ENCODE measurements at regions not wholly inside any gene's neighbourhood (a gene's known extent, or its start where the extent isn't known, plus 50 kb on each side); places are given as distances from the start of the nearest gene placed in this dataset.

DNA sequence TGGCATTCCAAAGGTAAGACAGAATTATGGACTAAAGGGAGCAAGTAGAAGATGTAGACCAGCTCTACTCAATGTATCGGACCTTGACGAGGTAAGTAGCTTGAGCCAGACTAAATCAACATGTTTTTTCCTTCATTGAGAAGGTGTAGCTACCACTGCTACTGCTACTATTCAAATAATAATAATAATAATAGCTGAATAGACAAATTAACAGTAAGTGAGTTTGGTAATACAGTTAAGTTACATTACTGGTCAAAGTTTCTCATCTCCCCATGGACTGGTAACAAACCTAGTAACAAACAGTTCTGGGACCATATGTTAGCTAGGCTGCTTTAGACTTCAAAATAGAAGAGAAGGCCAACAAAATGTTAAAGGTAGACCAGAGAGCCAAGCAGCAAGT is 609.2 kb downstream of the TLE1 start:
- intact Hi-C loops (cut with DNase I), result no loop called here
- H3K4me3 ChIP-seq, result no peak overlapping the region
- no peak for DNase-seq
- peaks cover 7 to 10% of the 10 kb centered on the region in 2 donors for H3K4me1 ChIP-seq (replicated peaks in 1 of 2)
- WGBS, 4 donors, result 83 to 93% (median 88%) methylated on average over 2 of the region's 2 CpGs
- TF ChIP-seq, protein P1, sequence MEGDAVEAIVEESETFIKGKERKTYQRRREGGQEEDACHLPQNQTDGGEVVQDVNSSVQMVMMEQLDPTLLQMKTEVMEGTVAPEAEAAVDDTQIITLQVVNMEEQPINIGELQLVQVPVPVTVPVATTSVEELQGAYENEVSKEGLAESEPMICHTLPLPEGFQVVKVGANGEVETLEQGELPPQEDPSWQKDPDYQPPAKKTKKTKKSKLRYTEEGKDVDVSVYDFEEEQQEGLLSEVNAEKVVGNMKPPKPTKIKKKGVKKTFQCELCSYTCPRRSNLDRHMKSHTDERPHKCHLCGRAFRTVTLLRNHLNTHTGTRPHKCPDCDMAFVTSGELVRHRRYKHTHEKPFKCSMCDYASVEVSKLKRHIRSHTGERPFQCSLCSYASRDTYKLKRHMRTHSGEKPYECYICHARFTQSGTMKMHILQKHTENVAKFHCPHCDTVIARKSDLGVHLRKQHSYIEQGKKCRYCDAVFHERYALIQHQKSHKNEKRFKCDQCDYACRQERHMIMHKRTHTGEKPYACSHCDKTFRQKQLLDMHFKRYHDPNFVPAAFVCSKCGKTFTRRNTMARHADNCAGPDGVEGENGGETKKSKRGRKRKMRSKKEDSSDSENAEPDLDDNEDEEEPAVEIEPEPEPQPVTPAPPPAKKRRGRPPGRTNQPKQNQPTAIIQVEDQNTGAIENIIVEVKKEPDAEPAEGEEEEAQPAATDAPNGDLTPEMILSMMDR (IDR thresholded peaks at IDR 0.05), result no peak
- no peak for TF ChIP-seq POLR2A (IDR thresholded peaks at IDR 0.05)
- H3K9me3 ChIP-seq (replicated peaks in 1 of 3), result no peaks in the 10 kb centered on the region
- no peak overlapping the region for H3K27ac ChIP-seq
- no peaks in the 10 kb centered on the region for H3K27me3 ChIP-seq
- no peaks in the 10 kb centered on the region for H3K36me3 ChIP-seq (replicated peaks in 1 of 2)

DNA sequence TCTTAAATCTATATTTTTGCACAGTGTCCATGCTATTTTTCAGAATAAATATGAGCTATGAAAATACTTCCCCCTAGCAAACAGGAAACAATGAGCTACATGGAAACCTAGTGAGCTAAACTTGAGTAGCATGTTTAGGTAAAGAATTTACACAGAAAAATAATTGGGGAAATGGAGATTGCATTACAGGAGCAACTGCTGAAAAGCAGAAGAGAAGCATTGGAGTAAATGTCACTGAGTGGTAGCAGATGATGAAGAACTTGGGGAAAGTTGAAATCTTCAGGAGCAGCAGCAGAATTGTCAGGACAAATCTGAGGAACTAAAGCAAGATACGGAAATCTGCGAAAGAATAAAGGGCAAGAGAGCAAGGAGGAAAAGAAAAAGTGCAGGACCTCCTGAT is 610.3 kb downstream of the TLE1 start:
- intact Hi-C loops (cut with DNase I), result no loop called here
- H3K4me1 ChIP-seq (replicated peaks in 1 of 2), result peaks cover 7% of the 10 kb centered on the region in 2 donors
- no peak for DNase-seq
- no peak overlapping the region for H3K27ac ChIP-seq
- WGBS, 4 donors, result 91 to 100% (median 94%) methylated on average over 2 of the region's 2 CpGs
- H3K4me3 ChIP-seq, result no peak overlapping the region
- H3K27me3 ChIP-seq, result no peaks in the 10 kb centered on the region
- H3K36me3 ChIP-seq (replicated peaks in 1 of 2), result no peaks in the 10 kb centered on the region
- TF ChIP-seq, protein P1 (IDR thresholded peaks at IDR 0.05), result no peak
- TF ChIP-seq POLR2A (IDR thresholded peaks at IDR 0.05), result no peak
- H3K9me3 ChIP-seq (replicated peaks in 1 of 3), result no peaks in the 10 kb centered on the region

DNA sequence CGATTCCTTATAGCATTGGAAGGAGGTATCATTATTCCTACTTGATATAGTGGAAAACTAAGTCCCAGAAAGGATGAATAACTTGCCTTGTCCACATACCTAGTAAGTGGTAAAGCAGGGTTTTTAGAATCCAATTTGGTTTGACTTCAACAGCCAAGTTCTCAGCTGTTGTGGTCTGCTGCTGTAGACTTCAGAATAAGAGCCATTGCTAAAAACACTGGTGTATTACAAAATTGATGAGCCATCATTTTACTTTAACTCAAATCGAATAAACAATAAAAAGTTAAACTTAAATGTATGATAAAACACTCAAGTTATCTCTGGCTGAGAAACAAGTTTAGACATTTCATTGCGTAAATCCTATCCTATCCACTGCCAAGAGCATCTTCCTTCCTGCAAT is 610.8 kb downstream of the TLE1 start:
- DNase-seq, result no peak
- WGBS, 4 donors, result 83 to 91% (median 86%) methylated on average over 3 of the region's 3 CpGs

DNA sequence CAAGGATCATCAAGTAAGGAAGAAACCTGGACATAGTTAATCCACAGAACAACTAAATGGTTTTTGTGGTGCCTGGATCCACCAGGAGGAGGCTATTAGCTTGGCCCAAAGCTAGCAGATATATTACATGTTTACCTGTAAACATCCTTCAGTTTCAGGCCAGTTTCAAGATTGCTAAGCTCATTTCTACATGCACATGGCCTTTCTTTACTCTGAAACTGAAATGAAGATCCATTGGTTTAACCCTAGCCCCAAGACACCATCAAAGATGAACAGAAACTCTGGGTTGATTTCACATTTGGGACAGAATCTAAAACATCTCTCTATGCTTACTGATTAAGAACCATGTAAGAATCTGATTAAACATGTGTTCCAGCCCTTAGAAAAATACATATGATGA is 611.8 kb downstream of the TLE1 start:
- H3K4me3 ChIP-seq, result no peak overlapping the region
- H3K36me3 ChIP-seq (replicated peaks in 1 of 2), result no peaks in the 10 kb centered on the region
- DNase-seq, result no peak
- H3K27me3 ChIP-seq, result no peaks in the 10 kb centered on the region
- H3K9me3 ChIP-seq (replicated peaks in 1 of 3), result no peaks in the 10 kb centered on the region
- H3K27ac ChIP-seq, result no peak overlapping the region
- TF ChIP-seq POLR2A (IDR thresholded peaks at IDR 0.05), result no peak
- TF ChIP-seq, protein P1 (IDR thresholded peaks at IDR 0.05), result no peak
- intact Hi-C loops (cut with DNase I), result no loop called here
- no peaks in the 10 kb centered on the region for H3K4me1 ChIP-seq (replicated peaks in 1 of 2)

More for the DNA sequence above, 610.8 kb downstream of the TLE1 start:
- no peaks in the 10 kb centered on the region for H3K9me3 ChIP-seq (replicated peaks in 1 of 3)
- intact Hi-C loops (cut with DNase I), result no loop called here
- TF ChIP-seq, protein P1 (IDR thresholded peaks at IDR 0.05), result no peak
- TF ChIP-seq POLR2A (IDR thresholded peaks at IDR 0.05), result no peak
- no peak overlapping the region for H3K27ac ChIP-seq
- H3K4me3 ChIP-seq, result no peak overlapping the region
- H3K4me1 ChIP-seq (replicated peaks in 1 of 2), result peaks cover 2 to 5% of the 10 kb centered on the region in 2 donors
- H3K27me3 ChIP-seq, result no peaks in the 10 kb centered on the region
- H3K36me3 ChIP-seq (replicated peaks in 1 of 2), result no peaks in the 10 kb centered on the region

Data from adrenal gland (tissue), 9 donors.